HepG2 (cell line): ENCODE measurements at regions not wholly inside any gene's neighbourhood (a gene's known extent, or its start where the extent isn't known, plus 50 kb on each side); places are given as distances from the start of the nearest gene placed in this dataset.

Source experiments
- ATAC-seq: fragments of 200-7000 bp; cut with Tn5 transposase; 3 replicates; pipeline ENCODE4 v1.9.1; 2020; ENCODE audit warnings: mild to moderate bottlenecking, moderate library complexity
- BruUV-seq: library from RNA; stranded (reverse); fragments of 400-500 nt; replicated peaks from 2 replicates; lab custom pipeline; 2021; lab: Mats Ljungman, UMichigan
- CTCF ChIA-PET: fragments of 300-600 bp; formaldehyde crosslinking; extraction: SDS; loops from one replicate; lab custom pipeline; 2021; ENCODE audit warnings: low total read pairs, inconsistent platforms, low intra/inter-chr PET ratio; lab: Yijun Ruan, JAX
- POLR2A ChIA-PET: fragments of 350-600 bp; sonication (Branson Sonifier 250); formaldehyde crosslinking; loops from one replicate; lab custom pipeline; 2020; ENCODE audit warnings: antibody characterized with exemption, inconsistent platforms; lab: Yijun Ruan, JAX
- DNase-seq: peaks from one replicate; pipeline ENCODE4 v3.0.0-alpha.2; 2015; ENCODE audit warnings: low spot score
- FAIRE-seq: peaks from 3 replicates; lab custom pipeline; 2011; peaks lifted over from hg19 to GRCh38; lab: Jason Lieb, UNC
- H2AFZ ChIP-seq: one replicate; pipeline ENCODE4 v1.6.1; 2011; ENCODE audit warnings: low read length, inconsistent platforms
- H3K27ac ChIP-seq: fragments of 300-600 bp; 3 replicates; pipeline ENCODE4 v1.8.0; 2011; ENCODE audit warnings: mixed run types, mild to moderate bottlenecking, mixed read lengths, low read length, inconsistent platforms; ENCODE audit not compliant: insufficient read depth; ENCODE audit errors: extremely low read length
- H3K27me3 ChIP-seq, 2 experiments: fragments of 200-600 bp in 1 of 2; 2 replicates in 1 of 2; 3 replicates in 1 of 2; pipeline versions ENCODE4 v1.6.0 to v1.8.0; 2011; ENCODE audit warnings: low read length in 2 of 2, mild to moderate bottlenecking in 2 of 2, moderate library complexity in 2 of 2, inconsistent platforms in 1 of 2; ENCODE audit not compliant: insufficient read depth in 2 of 2, control insufficient read depth in 1 of 2
- H3K36me3 ChIP-seq, 2 experiments: fragments of 200-600 bp in 1 of 2; replicated peaks in 1 of 2; 2 replicates in 1 of 2; 3 replicates in 1 of 2; pipeline versions ENCODE4 v1.5.1 to v1.8.0; 2011; ENCODE audit warnings: low read length in 2 of 2, inconsistent platforms in 1 of 2; ENCODE audit not compliant: insufficient read depth in 2 of 2, control insufficient read depth in 1 of 2
- H3K4me1 ChIP-seq: 2 replicates; pipeline ENCODE4 v1.5.1; 2012; ENCODE audit warnings: low read length, inconsistent platforms; ENCODE audit not compliant: insufficient read depth
- H3K4me2 ChIP-seq: 2 replicates; pipeline ENCODE4 v1.6.0; 2011; ENCODE audit warnings: low read depth, low read length, inconsistent platforms
- H3K4me3 ChIP-seq, 3 experiments: fragments of 200-600 bp in 1 of 3; sonication (generic), shearing (Covaris generic) in 1 of 3; replicated peaks in 1 of 3; 2 replicates each; pipeline ENCODE4 v1.5.1; 2011 to 2016; ENCODE audit warnings: low read length in 3 of 3, inconsistent platforms in 2 of 3, low read depth in 2 of 3, mild to moderate bottlenecking in 2 of 3, control low read depth in 1 of 3, mixed read lengths in 1 of 3; ENCODE audit not compliant: insufficient read depth in 1 of 3
- H3K79me2 ChIP-seq: one replicate; pipeline ENCODE4 v1.6.1; 2011; ENCODE audit warnings: low read length, inconsistent platforms; ENCODE audit not compliant: insufficient read depth
- H3K9ac ChIP-seq: 2 replicates; pipeline ENCODE4 v1.6.0; 2011; ENCODE audit warnings: mild to moderate bottlenecking, low read depth, low read length, inconsistent platforms; ENCODE audit not compliant: insufficient read depth
- H3K9me3 ChIP-seq: 2 replicates; pipeline ENCODE4 v1.5.1; 2012; ENCODE audit warnings: mild to moderate bottlenecking, low read length
- H4K20me1 ChIP-seq: 2 replicates; pipeline ENCODE4 v1.6.0; 2011; ENCODE audit warnings: inconsistent platforms, mild to moderate bottlenecking, low read length, moderate library complexity; ENCODE audit not compliant: insufficient read depth
- BCL6 ChIP-seq: IDR thresholded peaks from 2 replicates; pipeline ENCODE4 v1.6.1; 2016; ENCODE audit warnings: missing genetic modification reagents, missing compliant biosample characterization
- FOXJ3 ChIP-seq: sonication (generic); formaldehyde crosslinking; IDR thresholded peaks from 2 replicates; pipeline ENCODE4 v1.4.0; 2020; ENCODE audit warnings: missing genetic modification reagents, mild to moderate bottlenecking, borderline replicate concordance
- FOXP1 ChIP-seq, 2 experiments: fragments of 450-650 bp in 1 of 2; IDR thresholded peaks; 2 replicates each; pipeline ENCODE4 v1.6.1; 2017 to 2018; ENCODE audit warnings: antibody characterized with exemption in 1 of 2
- TCF7 ChIP-seq: sonication (generic); IDR thresholded peaks from 2 replicates; pipeline ENCODE4 v1.6.1; 2016; ENCODE audit warnings: antibody characterized with exemption, low read depth
- ZNF724P ChIP-seq: sonication (generic); formaldehyde crosslinking; IDR thresholded peaks from 2 replicates; pipeline ENCODE4 v1.8.0; 2022; ENCODE audit warnings: missing genetic modification reagents, borderline replicate concordance
- WGBS: methylation state at CpG from one replicate; pipeline ENCODE4 v1.1.6; 2017; ENCODE audit warnings: low lambda C conversion rate; 5-methylcytosine and 5-hydroxymethylcytosine counted together
- in situ Hi-C: cut with HindIII; loops from 2 replicates; pipeline ENCODE4 v1.10.0; 2017; ENCODE audit warnings: low pct_unique_long_range_greater_than_20kb; ENCODE audit not compliant: extremely low pct_ligation_motif_present
- intact Hi-C: fragments of 100-400 bp; cut with micrococcal nuclease; formaldehyde crosslinking; loops from one replicate; pipeline ENCODE4 v1.10.0; 2022; ENCODE audit not compliant: unreplicated experiment
- TF ChIP-seq, protein P1 (sequence below), 2 experiments: sonication (generic) in 1 of 2; formaldehyde crosslinking in 1 of 2; IDR thresholded peaks; 2 replicates each; pipeline versions ENCODE4 v1.4.0 to v1.6.1; 2016 to 2020; ENCODE audit warnings: borderline replicate concordance in 1 of 2, low read depth in 1 of 2, mild to moderate bottlenecking in 1 of 2, missing genetic modification reagents in 1 of 2

DNA sequence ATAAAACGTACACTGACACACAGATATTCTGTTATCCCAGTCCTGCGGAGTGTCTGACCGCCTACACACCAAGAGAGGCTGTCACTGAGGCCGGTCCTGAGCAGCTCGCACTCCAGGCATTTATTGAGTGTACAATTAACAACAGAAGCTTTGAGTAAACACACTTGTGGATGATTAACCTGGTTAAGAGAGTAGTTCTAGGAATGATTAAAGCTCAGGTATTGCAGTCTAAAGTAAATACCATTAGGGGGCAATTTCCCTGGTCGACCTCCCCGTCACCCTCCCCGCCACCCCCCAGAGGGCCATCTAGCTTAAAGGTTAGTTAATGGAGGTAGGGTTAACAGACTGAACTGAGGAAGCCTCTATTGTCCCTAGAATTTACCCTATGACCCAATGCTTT is 1278.5 kb downstream of the NSUN3 start (continued):
- no peak for TF ChIP-seq FOXP1 (IDR thresholded peaks at IDR 0.05)
- TF ChIP-seq FOXP1 (CRISPR knock-in tag; IDR thresholded peaks at IDR 0.05): peak; percentile 26; the same call in 1 of the 2 replicates
- peak; percentile 97 for TF ChIP-seq BCL6 (CRISPR knock-in tag)
- TF ChIP-seq, protein P1, sequence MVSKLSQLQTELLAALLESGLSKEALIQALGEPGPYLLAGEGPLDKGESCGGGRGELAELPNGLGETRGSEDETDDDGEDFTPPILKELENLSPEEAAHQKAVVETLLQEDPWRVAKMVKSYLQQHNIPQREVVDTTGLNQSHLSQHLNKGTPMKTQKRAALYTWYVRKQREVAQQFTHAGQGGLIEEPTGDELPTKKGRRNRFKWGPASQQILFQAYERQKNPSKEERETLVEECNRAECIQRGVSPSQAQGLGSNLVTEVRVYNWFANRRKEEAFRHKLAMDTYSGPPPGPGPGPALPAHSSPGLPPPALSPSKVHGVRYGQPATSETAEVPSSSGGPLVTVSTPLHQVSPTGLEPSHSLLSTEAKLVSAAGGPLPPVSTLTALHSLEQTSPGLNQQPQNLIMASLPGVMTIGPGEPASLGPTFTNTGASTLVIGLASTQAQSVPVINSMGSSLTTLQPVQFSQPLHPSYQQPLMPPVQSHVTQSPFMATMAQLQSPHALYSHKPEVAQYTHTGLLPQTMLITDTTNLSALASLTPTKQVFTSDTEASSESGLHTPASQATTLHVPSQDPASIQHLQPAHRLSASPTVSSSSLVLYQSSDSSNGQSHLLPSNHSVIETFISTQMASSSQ (IDR thresholded peaks at IDR 0.05; ENCODE audit: low read depth): peak; percentile 71; the same call in 1 of the 2 replicates
- TF ChIP-seq, protein P1 (CRISPR knock-in tag; IDR thresholded peaks at IDR 0.05; ENCODE audit: borderline replicate concordance): no peak
- 0 out of 2 replicates have a peak, but pooled peaks have one; percentile 10 for TF ChIP-seq TCF7
- TF ChIP-seq ZNF724P (CRISPR knock-in tag): no peak

DNA sequence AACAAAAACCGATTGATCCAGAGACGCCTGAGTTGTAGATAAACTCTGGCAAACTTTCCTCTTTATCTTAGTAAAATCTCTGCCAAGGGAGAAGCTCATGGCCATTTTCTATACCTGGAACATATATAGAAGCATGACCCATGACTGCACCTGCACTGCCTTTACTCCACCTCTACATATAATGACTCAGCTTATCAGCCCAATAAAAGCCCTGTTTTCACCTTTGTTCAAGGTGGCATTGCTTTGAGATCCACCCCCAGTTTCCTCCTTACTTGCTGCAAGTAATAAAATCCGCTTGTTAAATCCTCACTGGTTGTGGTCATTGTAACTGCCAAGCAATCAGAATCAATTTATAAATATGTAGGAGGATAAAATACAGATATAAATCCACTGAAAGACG is 1280.4 kb downstream of the NSUN3 start:
- no peak for ATAC-seq
- H3K4me1 ChIP-seq: peaks cover 13% of the 10 kb centered on the region
- no peak for DNase-seq
- no peak overlapping the region for H3K27ac ChIP-seq
- no peaks in the 10 kb centered on the region for H3K79me2 ChIP-seq
- 6% methylated on average over 4 of the region's 4 CpGs for WGBS
- H2AFZ ChIP-seq: no peak overlapping the region
- H3K9ac ChIP-seq: no peak overlapping the region
- intact Hi-C loops (no loop called here), in situ Hi-C loops (no loop called here)
- FAIRE-seq: no peak
- H4K20me1 ChIP-seq: no peaks in the 10 kb centered on the region
- ChIA-PET CTCF (no interaction called here), POLR2A (no interaction called here)
- H3K4me3 ChIP-seq: no peak overlapping the region
- H3K9me3 ChIP-seq: no peaks in the 10 kb centered on the region
- no peak for TF ChIP-seq FOXJ3
- H3K27me3 ChIP-seq: no peaks in the 10 kb centered on the region
- H3K4me2 ChIP-seq: no peak overlapping the region
- no peaks in the 10 kb centered on the region for H3K36me3 ChIP-seq
- BruUV-seq: no TSS peak
